IPS DF 6.9 (cell line): ENCODE measurements at regions not wholly inside any gene's neighbourhood (a gene's known extent, or its start where the extent isn't known, plus 50 kb on each side); places are given as distances from the start of the nearest gene placed in this dataset.

Experiments
- DNase-seq: peaks from one replicate; pipeline ENCODE4 v3.0.0-alpha.2; 2013; ENCODE audit warnings: low read depth, low spot score
- H3K27ac ChIP-seq: one replicate; pipeline ENCODE4 v1.5.1; 2013; ENCODE audit warnings: low read length, control low read depth
- H3K27me3 ChIP-seq: 2 replicates; pipeline ENCODE4 v1.6.1; 2013; ENCODE audit warnings: mild to moderate bottlenecking, low read length; ENCODE audit not compliant: control insufficient read depth, insufficient read depth
- H3K36me3 ChIP-seq: 2 replicates; pipeline ENCODE4 v1.6.1; 2013; ENCODE audit warnings: low read length; ENCODE audit not compliant: control insufficient read depth, insufficient read depth
- H3K4me1 ChIP-seq: 2 replicates; pipeline ENCODE4 v1.6.1; 2013; ENCODE audit warnings: low read length; ENCODE audit not compliant: control insufficient read depth, insufficient read depth
- H3K4me3 ChIP-seq: 2 replicates; pipeline ENCODE4 v1.5.1; 2013; ENCODE audit warnings: mild to moderate bottlenecking, low read length
- H3K9me3 ChIP-seq: 2 replicates; pipeline ENCODE4 v1.6.1; 2013; ENCODE audit warnings: low read length, inconsistent platforms; ENCODE audit not compliant: control insufficient read depth, insufficient read depth
- WGBS: extraction: QIAGEN DNeasy Blood & Tissue Kit; methylation state at CpG from one replicate; pipeline ENCODE4 v1.1.7; 2013; ENCODE audit warnings: mixed read lengths, missing lambda C conversion rate; ENCODE audit not compliant: insufficient read length, insufficient coverage; 5-methylcytosine and 5-hydroxymethylcytosine counted together

GRCh38 chr11:86180851-86181250 lies 63.7 kb upstream of the EED start:
- no peak overlapping the region for H3K4me3 ChIP-seq
- no CpG with 5 or more reads among the region's 4 CpGs for WGBS
- H3K36me3 ChIP-seq, result no peaks in the 10 kb centered on the region
- DNase-seq, result no peak
- no peaks in the 10 kb centered on the region for H3K4me1 ChIP-seq
- H3K27me3 ChIP-seq, result no peaks in the 10 kb centered on the region; the same call in 1 of the 2 replicates
- H3K27ac ChIP-seq, result no peak overlapping the region
- H3K9me3 ChIP-seq, result no peaks in the 10 kb centered on the region

GRCh38 chr11:86180423-86180822 lies 64.1 kb upstream of the EED start:
- no peaks in the 10 kb centered on the region; the same call in 1 of the 2 replicates for H3K27me3 ChIP-seq
- WGBS, result no CpG with 5 or more reads among the region's 6 CpGs
- H3K9me3 ChIP-seq, result no peaks in the 10 kb centered on the region
- no peaks in the 10 kb centered on the region for H3K36me3 ChIP-seq
- no peak overlapping the region for H3K27ac ChIP-seq
- no peak overlapping the region for H3K4me3 ChIP-seq
- no peak for DNase-seq
- H3K4me1 ChIP-seq, result no peaks in the 10 kb centered on the region

DNA sequence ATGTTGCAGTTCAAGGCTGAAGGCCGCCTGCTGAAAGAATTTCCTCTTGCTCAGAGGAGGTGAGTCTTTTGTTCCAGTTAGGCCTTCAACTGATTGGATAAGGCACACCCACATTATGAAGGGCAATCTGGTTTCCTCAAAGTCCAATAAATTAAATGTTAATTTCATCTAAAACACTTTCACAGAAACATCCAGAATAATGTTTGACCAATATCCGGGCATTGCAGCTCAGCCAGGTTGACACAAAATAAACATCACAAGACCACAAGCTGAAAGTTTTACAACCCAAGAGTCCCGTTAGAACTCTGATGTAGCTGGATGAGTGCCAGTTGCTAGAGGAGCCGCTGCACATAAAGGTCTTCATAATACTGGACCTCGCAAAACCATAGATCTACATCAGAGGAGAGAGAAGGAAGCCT lies 64.9 kb upstream of the EED start:
- no peaks in the 10 kb centered on the region for H3K9me3 ChIP-seq
- no peak for DNase-seq
- no peaks in the 10 kb centered on the region for H3K4me1 ChIP-seq
- no peak overlapping the region for H3K27ac ChIP-seq
- no peak overlapping the region for H3K4me3 ChIP-seq
- no CpG with 5 or more reads among the region's 5 CpGs for WGBS
- H3K27me3 ChIP-seq, result no peaks in the 10 kb centered on the region; the same call in 1 of the 2 replicates
- no peaks in the 10 kb centered on the region for H3K36me3 ChIP-seq

- Histone ChIP-seq H3K36me3 (no peaks in the 10 kb centered on the region), H3K27me3 (no peaks in the 10 kb centered on the region), H3K9me3 (no peaks in the 10 kb centered on the region), H3K27ac (no peak overlapping the region), H3K4me1 (no peaks in the 10 kb centered on the region), H3K4me3 (no peak overlapping the region)
- DNase-seq, result no peak
Observed at GRCh38 chr11:86177302-86177701, 67.3 kb upstream of the EED start.

- H3K27ac ChIP-seq, result no peak overlapping the region
Observed at GRCh38 chr11:86176165-86176884, 68.2 kb upstream of the EED start.

DNA sequence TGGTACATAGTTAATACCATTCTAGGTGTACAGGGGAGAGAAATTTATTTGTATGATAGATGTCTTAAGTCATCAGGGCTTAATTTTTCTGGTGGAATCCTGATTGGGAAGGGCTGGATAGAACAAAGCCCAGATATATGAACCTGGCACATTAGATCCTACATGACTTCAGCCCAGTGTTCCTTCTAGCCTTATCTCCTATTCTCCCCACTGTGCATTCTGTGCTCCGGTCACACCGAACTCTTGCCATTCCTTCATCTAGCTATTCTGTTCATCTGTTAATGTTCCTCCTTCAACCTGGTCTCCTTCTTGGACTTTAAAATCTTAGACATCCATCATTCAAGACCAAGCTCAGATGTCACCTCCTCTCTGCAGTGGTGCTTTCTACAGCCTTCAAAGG lies 68.9 kb upstream of the EED start:
- WGBS, result no CpG with 5 or more reads among the region's 2 CpGs
- H3K9me3 ChIP-seq, result no peaks in the 10 kb centered on the region
- no peaks in the 10 kb centered on the region for H3K36me3 ChIP-seq
- no peak overlapping the region for H3K27ac ChIP-seq
- H3K4me3 ChIP-seq, result no peak overlapping the region
- DNase-seq, result no peak
- no peaks in the 10 kb centered on the region for H3K27me3 ChIP-seq
- H3K4me1 ChIP-seq, result no peaks in the 10 kb centered on the region

More at GRCh38 chr11:86176165-86176884, 68.2 kb upstream of the EED start:
- H3K4me1 ChIP-seq, result no peaks in the 10 kb centered on the region
- no peak overlapping the region for H3K4me3 ChIP-seq
- DNase-seq, result no peak
- H3K27me3 ChIP-seq, result no peaks in the 10 kb centered on the region
- H3K36me3 ChIP-seq, result no peaks in the 10 kb centered on the region
- WGBS, result no CpG with 5 or more reads among the region's 4 CpGs
- H3K9me3 ChIP-seq, result no peaks in the 10 kb centered on the region

DNA sequence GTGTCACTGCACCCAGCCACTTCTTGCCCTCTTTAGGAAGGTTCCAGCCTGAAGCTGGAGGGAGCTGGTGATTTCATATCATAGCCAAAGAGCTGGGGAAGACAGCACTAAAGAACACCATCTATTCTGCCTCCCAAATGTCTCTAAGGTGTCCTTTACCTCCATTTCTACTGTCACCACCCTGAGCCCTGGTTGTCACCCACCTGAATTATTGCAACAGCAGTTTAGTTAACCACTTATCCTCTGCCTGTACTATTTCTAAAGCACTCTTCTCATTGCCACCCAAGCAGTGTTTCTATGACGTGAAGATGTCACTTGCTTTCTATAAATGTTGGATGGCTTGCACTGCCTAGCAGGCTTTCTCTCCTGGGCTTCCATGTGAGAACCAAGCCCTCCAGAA lies 69.4 kb upstream of the EED start:
- no peaks in the 10 kb centered on the region for H3K36me3 ChIP-seq
- no peaks in the 10 kb centered on the region for H3K27me3 ChIP-seq
- H3K27ac ChIP-seq, result no peak overlapping the region
- no CpG with 5 or more reads among the region's 1 CpG for WGBS
- H3K4me1 ChIP-seq, result no peaks in the 10 kb centered on the region
- DNase-seq, result no peak
- H3K4me3 ChIP-seq, result no peak overlapping the region
- no peaks in the 10 kb centered on the region for H3K9me3 ChIP-seq

DNA sequence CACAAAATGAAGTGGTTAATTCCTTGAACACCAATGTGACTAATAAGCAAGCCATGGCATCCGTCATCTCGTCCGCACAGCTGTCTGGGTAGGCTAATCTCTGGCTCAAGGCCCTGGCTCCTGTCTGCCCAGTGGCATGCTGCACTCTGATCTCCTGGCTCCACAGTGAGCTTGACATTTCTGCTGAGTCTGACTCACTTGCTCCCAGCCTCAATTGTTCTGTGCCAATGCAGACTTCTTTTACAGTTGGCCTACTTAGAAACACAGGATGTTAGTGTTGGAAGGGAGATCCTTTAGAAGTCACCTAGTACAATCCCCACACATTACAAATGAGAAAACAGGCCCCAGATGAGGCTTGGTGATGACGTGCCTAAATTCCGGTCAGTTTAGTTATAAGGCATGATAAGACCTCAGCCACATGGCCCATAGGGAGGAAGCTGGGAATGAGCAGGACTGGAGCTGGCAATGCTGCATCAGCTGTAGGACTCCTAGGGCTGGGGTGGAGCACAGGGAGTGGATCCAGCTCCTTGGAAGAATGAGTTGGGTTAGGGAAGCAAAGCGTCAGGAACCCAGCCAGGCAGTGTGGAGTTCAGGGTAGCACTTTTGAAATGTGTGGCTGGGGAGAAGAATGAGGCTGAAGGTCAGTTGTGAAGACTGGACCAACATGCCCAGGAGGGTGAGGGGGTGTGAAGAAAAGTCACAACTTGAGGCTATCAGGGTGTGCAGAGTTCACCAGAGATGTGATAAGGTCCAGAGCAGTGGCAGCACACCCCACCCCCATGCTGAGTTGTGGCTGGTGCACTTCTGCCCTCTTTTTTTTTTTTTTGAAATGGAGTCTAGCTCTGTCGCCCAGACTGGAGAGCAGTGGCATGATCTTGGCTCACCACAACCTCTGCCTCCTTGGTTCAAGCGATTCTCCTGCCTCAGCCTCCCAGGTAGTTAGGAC lies 70.2 kb upstream of the EED start:
- WGBS, result no CpG with 5 or more reads among the region's 8 CpGs
- Histone ChIP-seq H3K4me1 (no peaks in the 10 kb centered on the region), H3K27ac (no peak overlapping the region), H3K27me3 (no peaks in the 10 kb centered on the region), H3K9me3 (no peaks in the 10 kb centered on the region), H3K4me3 (no peak overlapping the region), H3K36me3 (no peaks in the 10 kb centered on the region)
- DNase-seq, result no peak

- Histone ChIP-seq H3K27me3 (no peaks in the 10 kb centered on the region), H3K4me3 (no peak overlapping the region), H3K27ac (no peak overlapping the region), H3K4me1 (no peaks in the 10 kb centered on the region), H3K9me3 (no peaks in the 10 kb centered on the region), H3K36me3 (no peaks in the 10 kb centered on the region)
- WGBS, result no CpG with 5 or more reads among the region's 1 CpG
- DNase-seq, result no peak
Observed at GRCh38 chr11:86172894-86173293, 71.7 kb upstream of the EED start.

DNA sequence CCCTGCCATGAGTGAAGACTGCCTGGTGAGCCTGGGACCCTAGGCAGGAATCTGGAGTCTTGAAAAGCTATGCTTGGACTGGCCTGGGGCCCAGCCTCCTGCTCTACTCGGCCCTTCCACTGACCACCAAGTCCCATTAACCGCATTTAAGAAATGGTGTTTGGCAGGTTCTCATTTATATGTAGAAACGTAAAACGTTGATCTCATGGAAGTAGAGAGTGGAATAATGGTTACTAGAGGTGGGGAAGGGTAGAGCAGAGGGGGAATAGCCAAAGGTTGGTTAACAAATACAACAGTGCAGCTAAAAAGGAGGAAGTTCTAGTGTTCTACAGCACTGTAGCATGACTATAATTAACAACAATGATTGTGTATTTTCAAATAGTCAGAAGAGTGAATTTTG lies 72.9 kb upstream of the EED start:
- H3K4me3 ChIP-seq, result no peak overlapping the region
- no peaks in the 10 kb centered on the region for H3K9me3 ChIP-seq
- H3K27me3 ChIP-seq, result no peaks in the 10 kb centered on the region
- no CpG with 5 or more reads among the region's 4 CpGs for WGBS
- DNase-seq, result no peak
- H3K36me3 ChIP-seq, result no peaks in the 10 kb centered on the region
- no peaks in the 10 kb centered on the region for H3K4me1 ChIP-seq
- H3K27ac ChIP-seq, result no peak overlapping the region
